ENCODE measurements at regions not wholly inside any gene's neighbourhood (a gene's known extent, or its start where the extent isn't known, plus 50 kb on each side); places are given as distances from the start of the nearest gene placed in this dataset.

GRCh38 chr14:71190770-71191374 is 283.6 kb downstream of the PCNX1 start:
- Mint-ChIP-seq H3K36me3 (peaks cover 3% of the 10 kb centered on the region), H3K4me1 (ENCODE audit: low read depth) (no peaks in the 10 kb centered on the region), H3K4me3 (no peak overlapping the region), H3K27ac (no peak overlapping the region), H3K27me3 (peaks cover 7% of the 10 kb centered on the region), H3K9me3 (ENCODE audit: low read depth) (peaks cover 3% of the 10 kb centered on the region)

GRCh38 chr14:71193663-71194062 is 286.4 kb downstream of the PCNX1 start:
- Mint-ChIP-seq H3K36me3 (no peaks in the 10 kb centered on the region), H3K4me3 (no peak overlapping the region), H3K27ac (no peak overlapping the region), H3K27me3 (peaks cover 4% of the 10 kb centered on the region), H3K4me1 (ENCODE audit: low read depth) (no peaks in the 10 kb centered on the region), H3K9me3 (ENCODE audit: low read depth) (no peaks in the 10 kb centered on the region)

GRCh38 chr14:71194251-71194650 is 287.0 kb downstream of the PCNX1 start:
- Mint-ChIP-seq H3K4me3 (no peak overlapping the region), H3K4me1 (ENCODE audit: low read depth) (no peaks in the 10 kb centered on the region), H3K27ac (no peak overlapping the region), H3K36me3 (no peaks in the 10 kb centered on the region), H3K27me3 (peaks cover 4% of the 10 kb centered on the region), H3K9me3 (ENCODE audit: low read depth) (no peaks in the 10 kb centered on the region)

- Mint-ChIP-seq H3K27ac (no peak overlapping the region), H3K9me3 (ENCODE audit: low read depth) (no peaks in the 10 kb centered on the region), H3K27me3 (no peaks in the 10 kb centered on the region), H3K36me3 (no peaks in the 10 kb centered on the region), H3K4me3 (no peak overlapping the region), H3K4me1 (ENCODE audit: low read depth) (no peaks in the 10 kb centered on the region)
Measured at GRCh38 chr14:71196921-71197320, 289.7 kb downstream of the PCNX1 start.

GRCh38 chr14:71198687-71199086 is 291.4 kb downstream of the PCNX1 start:
- Mint-ChIP-seq H3K4me3 (no peak overlapping the region), H3K27ac (no peak overlapping the region), H3K27me3 (no peaks in the 10 kb centered on the region), H3K36me3 (no peaks in the 10 kb centered on the region), H3K9me3 (ENCODE audit: low read depth) (no peaks in the 10 kb centered on the region), H3K4me1 (ENCODE audit: low read depth) (no peaks in the 10 kb centered on the region)

GRCh38 chr14:71201840-71202239 is 294.6 kb downstream of the PCNX1 start:
- Mint-ChIP-seq H3K27ac (no peak overlapping the region), H3K9me3 (ENCODE audit: low read depth) (no peaks in the 10 kb centered on the region), H3K4me1 (ENCODE audit: low read depth) (peaks cover 4% of the 10 kb centered on the region), H3K36me3 (peaks cover 2% of the 10 kb centered on the region), H3K27me3 (no peaks in the 10 kb centered on the region), H3K4me3 (no peak overlapping the region)

GRCh38 chr14:71202881-71203280 is 295.6 kb downstream of the PCNX1 start:
- Mint-ChIP-seq H3K4me3 (no peak overlapping the region), H3K36me3 (peaks cover 2% of the 10 kb centered on the region), H3K27ac (no peak overlapping the region), H3K27me3 (no peaks in the 10 kb centered on the region), H3K9me3 (ENCODE audit: low read depth) (no peaks in the 10 kb centered on the region), H3K4me1 (ENCODE audit: low read depth) (peaks cover 4% of the 10 kb centered on the region)

GRCh38 chr14:71203306-71203705 is 296.0 kb downstream of the PCNX1 start:
- no peak overlapping the region for H3K27ac Mint-ChIP-seq
- no peaks in the 10 kb centered on the region for H3K27me3 Mint-ChIP-seq
- H3K4me3 Mint-ChIP-seq: no peak overlapping the region
- peaks cover 2% of the 10 kb centered on the region for H3K36me3 Mint-ChIP-seq
- no peaks in the 10 kb centered on the region for H3K9me3 Mint-ChIP-seq (ENCODE audit: low read depth)
- peaks cover 4% of the 10 kb centered on the region for H3K4me1 Mint-ChIP-seq (ENCODE audit: low read depth)

- no peak overlapping the region for H3K27ac Mint-ChIP-seq
- H3K9me3 Mint-ChIP-seq (ENCODE audit: low read depth): no peaks in the 10 kb centered on the region
- H3K36me3 Mint-ChIP-seq: peaks cover 2% of the 10 kb centered on the region
- no peak overlapping the region for H3K4me3 Mint-ChIP-seq
- H3K4me1 Mint-ChIP-seq (ENCODE audit: low read depth): peaks cover 4% of the 10 kb centered on the region
- no peaks in the 10 kb centered on the region for H3K27me3 Mint-ChIP-seq
Measured at GRCh38 chr14:71204231-71204630, 297.0 kb downstream of the PCNX1 start.

GRCh38 chr14:71204768-71205167 is 297.5 kb downstream of the PCNX1 start:
- Mint-ChIP-seq H3K9me3 (ENCODE audit: low read depth) (no peaks in the 10 kb centered on the region), H3K36me3 (peaks cover 2% of the 10 kb centered on the region), H3K27ac (no peak overlapping the region), H3K27me3 (no peaks in the 10 kb centered on the region), H3K4me1 (ENCODE audit: low read depth) (peaks cover 4% of the 10 kb centered on the region), H3K4me3 (no peak overlapping the region)

- Mint-ChIP-seq H3K4me3 (no peak overlapping the region), H3K27ac (no peak overlapping the region), H3K27me3 (no peaks in the 10 kb centered on the region), H3K4me1 (ENCODE audit: low read depth) (peaks cover 4% of the 10 kb centered on the region), H3K36me3 (peaks cover 2% of the 10 kb centered on the region), H3K9me3 (ENCODE audit: low read depth) (no peaks in the 10 kb centered on the region)
Measured at GRCh38 chr14:71206123-71206522, 298.9 kb downstream of the PCNX1 start.

- Mint-ChIP-seq H3K4me1 (ENCODE audit: low read depth) (peaks cover 4% of the 10 kb centered on the region), H3K9me3 (ENCODE audit: low read depth) (no peaks in the 10 kb centered on the region), H3K4me3 (no peak overlapping the region), H3K27me3 (no peaks in the 10 kb centered on the region), H3K36me3 (peaks cover 2% of the 10 kb centered on the region), H3K27ac (no peak overlapping the region)
Measured at GRCh38 chr14:71206766-71207371, 299.6 kb downstream of the PCNX1 start.

- Mint-ChIP-seq H3K36me3 (peaks cover 2% of the 10 kb centered on the region), H3K4me3 (no peak overlapping the region), H3K9me3 (ENCODE audit: low read depth) (no peaks in the 10 kb centered on the region), H3K27me3 (no peaks in the 10 kb centered on the region), H3K27ac (no peak overlapping the region), H3K4me1 (ENCODE audit: low read depth) (peaks cover 4% of the 10 kb centered on the region)
Measured at GRCh38 chr14:71208702-71209357, 301.6 kb downstream of the PCNX1 start.

- H3K27ac Mint-ChIP-seq: no peak overlapping the region
- H3K9me3 Mint-ChIP-seq (ENCODE audit: low read depth): no peaks in the 10 kb centered on the region
- no peaks in the 10 kb centered on the region for H3K4me1 Mint-ChIP-seq (ENCODE audit: low read depth)
- peaks cover 2% of the 10 kb centered on the region for H3K36me3 Mint-ChIP-seq
- H3K27me3 Mint-ChIP-seq: no peaks in the 10 kb centered on the region
- H3K4me3 Mint-ChIP-seq: no peak overlapping the region
Measured at GRCh38 chr14:71209888-71210287, 302.6 kb downstream of the PCNX1 start.

GRCh38 chr14:71212093-71212492 is 304.8 kb downstream of the PCNX1 start:
- H3K4me1 Mint-ChIP-seq (ENCODE audit: low read depth): no peaks in the 10 kb centered on the region
- no peaks in the 10 kb centered on the region for H3K9me3 Mint-ChIP-seq (ENCODE audit: low read depth)
- H3K4me3 Mint-ChIP-seq: no peak overlapping the region
- no peak overlapping the region for H3K27ac Mint-ChIP-seq
- peaks cover 3% of the 10 kb centered on the region for H3K36me3 Mint-ChIP-seq
- no peaks in the 10 kb centered on the region for H3K27me3 Mint-ChIP-seq
